IMR-90 (cell line): ENCODE measurements at regions not wholly inside any gene's neighbourhood (a gene's known extent, or its start where the extent isn't known, plus 50 kb on each side); places are given as distances from the start of the nearest gene placed in this dataset.

Experiments used
- BHLHE40 ChIP-seq: fragments of 150-350 bp; IDR thresholded peaks from 2 replicates; pipeline ENCODE4 v1.6.1; 2016; ENCODE audit warnings: mild to moderate bottlenecking, low read depth, low read length
- CTCF ChIP-seq: conservative IDR thresholded peaks from 2 replicates; pipeline ENCODE4 v1.5.1; 2012; ENCODE audit warnings: mild to moderate bottlenecking, low read depth, low read length, improper control_type of control experiment
- MAZ ChIP-seq: IDR thresholded peaks from 2 replicates; pipeline ENCODE4 v1.6.1; 2012; ENCODE audit warnings: low read depth, mild to moderate bottlenecking, low read length, improper control_type of control experiment, moderate library complexity, borderline replicate concordance
- MXI1 ChIP-seq: IDR thresholded peaks from 2 replicates; pipeline ENCODE4 v1.6.1; 2012; ENCODE audit warnings: low read depth, mild to moderate bottlenecking, low read length, moderate library complexity, borderline replicate concordance
- POLR2A ChIP-seq: IDR thresholded peaks from 2 replicates; pipeline ENCODE4 v1.6.1; 2012; ENCODE audit warnings: mild to moderate bottlenecking, low read depth, low read length
- RAD21 ChIP-seq: IDR thresholded peaks from 2 replicates; pipeline ENCODE4 v1.6.1; 2012; ENCODE audit warnings: low read length, improper control_type of control experiment
- SMC3 ChIP-seq: fragments of 150-350 bp; IDR thresholded peaks from 2 replicates; pipeline ENCODE4 v1.6.1; 2016; ENCODE audit warnings: low read depth, mild to moderate bottlenecking, antibody characterized with exemption, low read length, moderate library complexity

GRCh38 chr5:74409166-74409706, 231.3 kb downstream of the ENC1 start:
- TF ChIP-seq BHLHE40 (no peak), CTCF (no peak), POLR2A (no peak), SMC3 (no peak), MXI1 (no peak), MAZ (no peak), RAD21 (no peak)
